SK-N-MC (cell line): ENCODE measurements at regions not wholly inside any gene's neighbourhood (a gene's known extent, or its start where the extent isn't known, plus 50 kb on each side); places are given as distances from the start of the nearest gene placed in this dataset.
"Not testable (repeated sequence)": the region's sequence is repeated elsewhere in the genome, so short reads cannot be mapped to it uniquely, and the experiment has no call there.

ENCODE experiments used
- DNase-seq: peaks from one replicate; pipeline ENCODE4 v3.0.0-alpha.2; 2011; ENCODE audit warnings: low read depth, low spot score
- H3K27ac ChIP-seq: fragments of 200-600 bp; sonication (generic); 2 replicates; pipeline ENCODE4 v1.5.1; 2016; ENCODE audit warnings: mixed run types
- H3K36me3 ChIP-seq: fragments of 200-600 bp; sonication (generic); 2 replicates; pipeline ENCODE4 v1.6.1; 2017; ENCODE audit warnings: antibody characterized with exemption, low read length, mixed read lengths; ENCODE audit not compliant: insufficient read depth
- H3K4me3 ChIP-seq: fragments of 200-600 bp; sonication (generic); 2 replicates; pipeline ENCODE4 v1.5.1; 2016
- H3K9ac ChIP-seq: fragments of 200-600 bp; sonication (generic); 2 replicates; pipeline ENCODE4 v1.8.0; 2017; ENCODE audit warnings: mixed run types, mixed read lengths; ENCODE audit not compliant: insufficient read length
- H3K9me3 ChIP-seq: fragments of 200-600 bp; sonication (generic); 2 replicates; pipeline ENCODE4 v1.6.1; 2017; ENCODE audit warnings: low read depth, mild to moderate bottlenecking, antibody characterized with exemption, low read length, moderate library complexity, mixed read lengths
- EZH2 ChIP-seq: fragments of 200-600 bp; sonication (generic); IDR thresholded peaks from one replicate; pipeline ENCODE4 v1.6.1; 2017; ENCODE audit warnings: antibody characterized with exemption
- FOXP2 ChIP-seq: optimal IDR thresholded peaks from 2 replicates; pipeline ENCODE3; 2011; ENCODE audit warnings: mild to moderate bottlenecking, moderate library complexity; ENCODE audit not compliant: insufficient read depth; ENCODE audit errors: extremely low read length, control extremely low read depth
- POLR2AphosphoS5 ChIP-seq: IDR thresholded peaks from 2 replicates; pipeline ENCODE4 v1.6.1; 2012; ENCODE audit warnings: mild to moderate bottlenecking, low read depth, low read length, borderline replicate concordance

GRCh38 chr14:48665077-48665784, 920.9 kb downstream of the RPS29 start:
- Histone ChIP-seq H3K27ac (no peak overlapping the region), H3K4me3 (no peak overlapping the region), H3K9me3 (no peaks in the 10 kb centered on the region; the same call in 1 of the 2 replicates), H3K36me3 (no peaks in the 10 kb centered on the region), H3K9ac (no peak overlapping the region)
- no peak for TF ChIP-seq EZH2
- TF ChIP-seq FOXP2: no peak
- TF ChIP-seq POLR2AphosphoS5: no peak
- no peak for DNase-seq

GRCh38 chr14:48643241-48643640, 942.9 kb downstream of the RPS29 start:
- Histone ChIP-seq H3K9me3 (no peaks in the 10 kb centered on the region), H3K36me3 (no peaks in the 10 kb centered on the region), H3K27ac (no peak overlapping the region), H3K9ac (no peak overlapping the region), H3K4me3 (no peak overlapping the region; the same call in 1 of the 2 replicates)
- no peak for DNase-seq
- TF ChIP-seq FOXP2 (no peak), POLR2AphosphoS5 (no peak), EZH2 (no peak)

GRCh38 chr14:48628870-48629269, 953.5 kb upstream of the MDGA2 start:
- TF ChIP-seq POLR2AphosphoS5: no peak
- TF ChIP-seq FOXP2: no peak
- no peak for TF ChIP-seq EZH2
- H3K9me3 ChIP-seq: no peaks in the 10 kb centered on the region
- no peak overlapping the region for H3K27ac ChIP-seq
- no peak overlapping the region for H3K9ac ChIP-seq
- no peaks in the 10 kb centered on the region for H3K36me3 ChIP-seq
- no peak for DNase-seq
- no peak overlapping the region for H3K4me3 ChIP-seq

- TF ChIP-seq EZH2 (no peak), FOXP2 (no peak), POLR2AphosphoS5 (no peak)
- H3K9me3 ChIP-seq: no peaks in the 10 kb centered on the region
- no peak overlapping the region for H3K4me3 ChIP-seq
Observed at GRCh38 chr14:48622980-48623379, 947.6 kb upstream of the MDGA2 start.

GRCh38 chr14:48618057-48618456, 942.7 kb upstream of the MDGA2 start:
- no peak overlapping the region for H3K9ac ChIP-seq
- peak overlapping the region; percentile 39; the same call in 1 of the 2 replicates for H3K27ac ChIP-seq
- H3K9me3 ChIP-seq: no peaks in the 10 kb centered on the region
- no peaks in the 10 kb centered on the region for H3K36me3 ChIP-seq
- no peak for DNase-seq
- no peak for TF ChIP-seq FOXP2
- TF ChIP-seq EZH2: no peak
- TF ChIP-seq POLR2AphosphoS5: no peak
- H3K4me3 ChIP-seq: 0 out of 2 replicates have a peak overlapping the region, but pooled peaks have one; percentile 5

More at GRCh38 chr14:48622980-48623379, 947.6 kb upstream of the MDGA2 start:
- Histone ChIP-seq H3K27ac (no peak overlapping the region), H3K36me3 (no peaks in the 10 kb centered on the region), H3K9ac (no peak overlapping the region)
- no peak for DNase-seq

GRCh38 chr14:48616931-48617330, 941.5 kb upstream of the MDGA2 start:
- Histone ChIP-seq H3K27ac (peak overlapping the region; percentile 61), H3K9ac (peak overlapping the region; percentile 23), H3K36me3 (no peaks in the 10 kb centered on the region), H3K9me3 (no peaks in the 10 kb centered on the region), H3K4me3 (peak overlapping the region; percentile 56)
- peak; percentile 37 for DNase-seq
- no peak for TF ChIP-seq FOXP2
- no peak for TF ChIP-seq EZH2
- TF ChIP-seq POLR2AphosphoS5: no peak

- no peak for DNase-seq
- Histone ChIP-seq H3K36me3 (no peaks in the 10 kb centered on the region), H3K27ac (no peak overlapping the region), H3K4me3 (no peak overlapping the region), H3K9ac (no peak overlapping the region), H3K9me3 (no peaks in the 10 kb centered on the region)
- no peak for TF ChIP-seq EZH2
- no peak for TF ChIP-seq POLR2AphosphoS5
- TF ChIP-seq FOXP2: no peak
Observed at GRCh38 chr14:48615618-48616017, 940.2 kb upstream of the MDGA2 start.

- TF ChIP-seq EZH2 (no peak), FOXP2 (no peak), POLR2AphosphoS5 (no peak)
- no peak overlapping the region for H3K9ac ChIP-seq
- no peak for DNase-seq
Observed at GRCh38 chr14:48614003-48614402, 938.6 kb upstream of the MDGA2 start.

GRCh38 chr14:48606960-48607359, 931.6 kb upstream of the MDGA2 start:
- not testable (repeated sequence) for H3K27ac ChIP-seq, H3K36me3 ChIP-seq, H3K9ac ChIP-seq, H3K9me3 ChIP-seq, H3K4me3 ChIP-seq, DNase-seq

More at GRCh38 chr14:48614003-48614402, 938.6 kb upstream of the MDGA2 start:
- H3K4me3 ChIP-seq: no peak overlapping the region
- no peaks in the 10 kb centered on the region for H3K9me3 ChIP-seq
- H3K36me3 ChIP-seq: no peaks in the 10 kb centered on the region
- H3K27ac ChIP-seq: no peak overlapping the region
